EL (cell line): ENCODE measurements at regions not wholly inside any gene's neighbourhood (a gene's known extent, or its start where the extent isn't known, plus 50 kb on each side); places are given as distances from the start of the nearest gene placed in this dataset.
"Not testable (repeated sequence)": the region's sequence is repeated elsewhere in the genome, so short reads cannot be mapped to it uniquely, and the experiment has no call there.

Source experiments
- DNase-seq: peaks from one replicate; pipeline ENCODE4 v3.0.0-alpha.2; 2016

- DNase-seq = no peak
Observed at GRCh38 chr7:69395061-69395714, 203.1 kb upstream of the AUTS2 start.

- DNase-seq = no peak
Observed at GRCh38 chr7:69398986-69399385, 199.3 kb upstream of the AUTS2 start.

GRCh38 chr7:69399401-69399800 is 198.9 kb upstream of the AUTS2 start:
- no peak for DNase-seq

- DNase-seq = no peak
Observed at GRCh38 chr7:69402696-69403095, 195.6 kb upstream of the AUTS2 start.

GRCh38 chr7:69403169-69403568 is 195.1 kb upstream of the AUTS2 start:
- no peak for DNase-seq

- no peak for DNase-seq
Observed at GRCh38 chr7:69411018-69411417, 187.3 kb upstream of the AUTS2 start.

- no peak for DNase-seq
Observed at GRCh38 chr7:69411466-69411865, 186.8 kb upstream of the AUTS2 start.

- DNase-seq = no peak
Observed at GRCh38 chr7:69412331-69413146, 185.7 kb upstream of the AUTS2 start.

GRCh38 chr7:69414555-69414954 is 183.7 kb upstream of the AUTS2 start:
- DNase-seq = no peak

- no peak for DNase-seq
Observed at GRCh38 chr7:69418869-69419670, 179.2 kb upstream of the AUTS2 start.

- DNase-seq = no peak
Observed at GRCh38 chr7:69419934-69420333, 178.3 kb upstream of the AUTS2 start.

GRCh38 chr7:69422574-69422985 is 175.7 kb upstream of the AUTS2 start:
- no peak for DNase-seq

- no peak for DNase-seq
Observed at GRCh38 chr7:69426705-69427104, 171.6 kb upstream of the AUTS2 start.

GRCh38 chr7:69428089-69428488 is 170.2 kb upstream of the AUTS2 start:
- no peak for DNase-seq

- DNase-seq = no peak
Observed at GRCh38 chr7:69429911-69430383, 168.3 kb upstream of the AUTS2 start.

GRCh38 chr7:69430384-69431021 is 167.8 kb upstream of the AUTS2 start:
- no peak for DNase-seq

- DNase-seq = no peak
Observed at GRCh38 chr7:69431626-69432025, 166.6 kb upstream of the AUTS2 start.

- DNase-seq = not testable (repeated sequence)
Observed at GRCh38 chr7:69432276-69432675, 166.0 kb upstream of the AUTS2 start.

GRCh38 chr7:69433081-69433480 is 165.2 kb upstream of the AUTS2 start:
- no peak for DNase-seq

GRCh38 chr7:69434398-69434815 is 163.9 kb upstream of the AUTS2 start:
- DNase-seq = no peak

- DNase-seq = no peak
Observed at GRCh38 chr7:69435711-69436110, 162.6 kb upstream of the AUTS2 start.

- DNase-seq = no peak
Observed at GRCh38 chr7:69436946-69437345, 161.3 kb upstream of the AUTS2 start.
